LoVo (cell line): ENCODE measurements at regions not wholly inside any gene's neighbourhood (a gene's known extent, or its start where the extent isn't known, plus 50 kb on each side); places are given as distances from the start of the nearest gene placed in this dataset.
A peak's percentile ranks its signal among the peaks of the same experiment; 100 is the strongest.

Source experiments
- DNase-seq: peaks from one replicate; pipeline ENCODE4 v3.0.0-alpha.2; 2016; ENCODE audit warnings: low spot score

DNA sequence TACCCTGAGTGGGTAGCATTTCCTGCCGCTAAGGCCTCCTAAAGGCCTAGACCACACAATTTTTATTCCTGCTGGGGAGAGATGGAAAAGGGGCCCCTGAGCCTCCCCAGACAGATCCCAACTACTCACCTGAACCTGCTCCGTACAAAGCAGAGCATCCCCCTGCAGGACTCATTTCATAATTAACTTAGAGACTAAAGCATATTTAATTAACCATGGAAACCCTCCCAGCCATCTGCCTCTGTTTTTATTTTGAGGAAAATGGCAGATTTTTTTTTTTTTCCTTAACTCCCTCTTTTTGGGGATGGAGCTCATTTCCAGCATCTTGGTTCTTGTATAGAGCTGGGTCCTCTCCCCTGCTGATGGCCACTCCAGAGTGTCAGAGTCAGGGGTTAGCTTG is 96.5 kb upstream of the CRHR1 start:
- DNase-seq = no peak

DNA sequence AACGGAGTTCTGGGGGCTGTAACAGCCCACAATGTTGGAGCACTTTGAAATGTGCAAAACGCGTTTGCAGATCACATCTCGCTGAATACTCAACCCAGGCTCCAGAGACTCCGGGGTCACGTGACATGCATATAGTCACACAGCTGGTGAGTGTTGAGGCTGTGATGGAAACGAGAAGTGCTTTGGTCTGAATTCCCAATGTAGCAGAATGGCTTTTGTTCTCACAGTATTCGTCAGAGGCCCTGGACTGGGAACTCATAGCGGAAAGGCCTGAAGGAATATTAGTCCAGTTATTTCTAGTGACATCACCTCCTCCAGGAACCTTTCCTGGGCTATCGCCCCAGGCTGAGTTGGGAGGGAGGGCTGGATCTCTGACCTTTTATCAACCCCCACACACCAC is 95.8 kb upstream of the CRHR1 start:
- no peak for DNase-seq

DNA sequence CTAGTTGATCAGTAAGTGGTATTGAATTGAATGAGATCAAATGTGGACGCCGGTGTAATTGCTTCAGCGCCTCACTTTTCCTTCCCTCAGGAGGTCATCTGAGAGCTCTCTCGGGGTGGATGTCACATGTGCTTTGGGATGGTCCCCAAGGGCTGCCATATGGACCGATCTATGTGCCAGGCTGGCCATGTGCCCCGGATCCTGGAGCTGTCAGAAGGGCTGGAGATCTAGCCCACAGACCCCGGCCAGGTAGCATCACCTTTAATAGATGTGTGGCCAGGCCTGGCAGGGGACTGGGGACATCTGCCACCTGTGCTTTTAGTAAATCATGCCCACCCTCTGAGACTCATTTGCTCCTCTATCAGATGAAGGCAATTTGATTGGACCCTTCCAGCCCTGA is 95.3 kb upstream of the CRHR1 start:
- DNase-seq = no peak

- DNase-seq = no peak
Measured at GRCh38 chr17:45689451-45689850, 94.7 kb upstream of the CRHR1 start.

DNA sequence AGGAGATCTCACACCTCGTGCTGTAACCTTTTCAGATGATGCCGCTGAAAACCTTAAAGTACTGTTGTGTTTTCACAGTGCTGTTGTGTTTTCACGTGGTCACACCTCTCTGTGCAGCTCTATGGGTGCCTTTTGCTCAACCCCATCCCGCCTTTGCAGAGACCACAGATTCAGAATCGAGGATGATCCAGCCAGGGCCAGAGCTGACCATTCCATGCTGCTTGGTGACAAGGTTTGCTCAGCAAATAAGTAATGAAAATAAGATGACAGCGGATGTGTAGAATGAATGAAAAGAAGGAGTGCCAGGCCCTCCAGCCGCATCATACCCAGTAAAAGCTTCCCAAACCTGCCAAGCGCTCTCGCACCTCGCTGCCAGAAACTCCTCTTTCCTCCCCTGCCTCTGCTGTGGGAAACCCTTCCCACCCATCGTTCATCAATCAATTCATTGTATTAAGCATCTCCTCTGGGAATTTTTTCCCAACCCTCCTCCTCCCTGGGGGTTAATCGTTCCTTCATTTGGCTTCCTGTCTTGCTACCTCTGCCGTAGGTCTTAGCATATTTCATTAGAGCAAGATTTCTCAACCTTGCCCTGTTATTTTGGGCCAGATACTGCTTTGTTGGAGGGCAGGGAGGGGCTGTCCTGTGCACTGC is 93.4 kb upstream of the CRHR1 start:
- DNase-seq = no peak

- DNase-seq = no peak
Measured at GRCh38 chr17:45692661-45693060, 91.5 kb upstream of the CRHR1 start.

DNA sequence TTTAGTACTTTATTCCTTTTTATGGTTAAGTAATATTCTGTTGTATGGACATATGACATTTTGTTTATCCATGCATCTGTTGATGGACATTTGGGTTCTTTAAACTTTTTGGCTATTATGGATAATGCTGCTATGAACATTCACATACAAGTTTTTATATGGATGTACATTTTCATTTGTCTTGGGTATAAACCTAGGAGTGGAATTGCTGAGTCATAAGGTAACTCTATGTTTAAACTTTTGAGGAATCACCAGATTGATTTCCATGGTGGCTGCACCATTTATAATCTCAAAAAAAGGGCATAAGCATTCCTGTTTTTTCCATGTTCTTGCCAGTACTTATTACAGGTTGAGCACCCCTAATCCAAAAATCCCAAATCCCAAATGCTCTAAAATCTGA is 90.3 kb upstream of the CRHR1 start:
- no peak for DNase-seq

DNA sequence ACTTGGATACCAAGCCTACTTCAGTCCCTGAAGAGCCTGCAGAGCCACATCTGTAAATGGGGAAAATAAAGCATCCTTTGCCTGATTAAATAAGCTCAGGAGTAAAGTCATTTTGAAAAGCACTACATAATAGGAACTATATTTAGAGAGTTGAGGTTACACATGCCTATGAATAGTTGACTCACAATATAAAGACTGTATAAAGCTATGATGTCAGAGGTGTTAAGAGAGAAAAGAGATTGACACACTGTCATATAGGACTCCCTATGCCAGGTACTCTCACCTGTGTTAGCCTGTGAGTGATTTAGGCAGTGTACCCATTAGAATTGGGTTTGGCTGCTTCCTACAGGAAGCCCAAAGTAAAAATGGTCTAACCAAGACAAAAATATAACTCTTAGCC is 87.7 kb upstream of the CRHR1 start:
- DNase-seq = no peak

DNA sequence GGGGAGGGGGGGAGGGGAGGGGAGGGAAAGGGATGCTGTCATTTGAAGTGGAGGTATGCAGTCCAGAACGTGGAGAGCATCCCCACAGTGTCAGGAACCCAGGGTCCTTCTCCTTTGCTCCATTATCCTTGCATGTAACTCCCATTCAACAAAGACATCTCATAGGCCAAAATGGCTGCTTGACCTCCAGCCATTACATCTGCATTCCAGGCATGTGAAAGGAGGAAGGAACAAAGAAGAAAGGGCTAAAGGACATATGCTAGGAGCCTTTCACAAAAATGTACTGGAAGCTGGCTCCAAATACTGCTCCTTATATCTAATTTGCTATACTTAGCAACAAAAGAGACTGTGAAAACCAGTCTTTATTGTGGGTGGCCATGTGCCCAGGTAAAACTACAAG is 87.0 kb upstream of the CRHR1 start:
- no peak for DNase-seq

DNA sequence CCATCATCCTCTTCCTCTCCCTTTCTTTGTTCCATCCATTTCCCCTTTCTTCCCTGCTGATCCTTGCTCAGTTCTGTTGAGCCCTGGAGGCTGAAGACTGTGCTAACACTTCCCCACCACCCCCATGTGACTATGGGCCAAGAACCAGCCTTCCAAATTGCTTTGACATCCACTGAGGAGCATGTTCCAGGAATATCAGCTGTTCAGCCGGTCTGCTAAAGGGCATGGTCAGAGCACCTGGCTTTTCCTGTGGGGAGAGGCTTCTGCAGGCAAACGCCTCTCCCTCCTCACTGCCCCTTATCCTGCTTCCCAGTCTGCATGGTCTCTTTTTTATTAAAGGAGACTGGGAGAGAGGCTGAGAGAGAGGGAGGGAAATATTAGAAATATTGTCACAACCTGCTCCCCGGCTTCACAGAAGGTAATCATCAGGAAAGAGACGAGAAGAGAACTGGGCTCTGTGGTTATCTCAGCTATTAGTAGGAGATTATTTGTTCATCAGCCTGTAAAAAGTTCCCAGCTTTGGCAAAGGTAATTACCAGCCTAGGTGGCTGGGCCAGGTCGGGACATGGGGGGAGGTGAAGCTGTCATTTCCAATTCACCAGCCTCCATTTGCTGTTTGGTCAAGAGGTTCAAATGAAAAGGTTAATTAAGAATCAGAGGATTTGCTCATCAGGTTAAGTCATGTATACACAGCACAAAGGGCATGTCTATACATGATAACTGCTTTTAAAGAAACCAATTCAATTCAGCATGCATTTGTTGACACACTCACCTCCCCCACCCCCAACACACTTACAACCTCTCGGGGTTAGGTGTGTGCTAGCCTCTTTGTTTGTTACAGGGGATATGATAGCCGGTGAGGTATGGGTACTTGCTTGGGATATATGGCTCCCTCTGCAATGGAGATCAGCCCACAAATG is 83.7 kb upstream of the CRHR1 start:
- DNase-seq = no peak

DNA sequence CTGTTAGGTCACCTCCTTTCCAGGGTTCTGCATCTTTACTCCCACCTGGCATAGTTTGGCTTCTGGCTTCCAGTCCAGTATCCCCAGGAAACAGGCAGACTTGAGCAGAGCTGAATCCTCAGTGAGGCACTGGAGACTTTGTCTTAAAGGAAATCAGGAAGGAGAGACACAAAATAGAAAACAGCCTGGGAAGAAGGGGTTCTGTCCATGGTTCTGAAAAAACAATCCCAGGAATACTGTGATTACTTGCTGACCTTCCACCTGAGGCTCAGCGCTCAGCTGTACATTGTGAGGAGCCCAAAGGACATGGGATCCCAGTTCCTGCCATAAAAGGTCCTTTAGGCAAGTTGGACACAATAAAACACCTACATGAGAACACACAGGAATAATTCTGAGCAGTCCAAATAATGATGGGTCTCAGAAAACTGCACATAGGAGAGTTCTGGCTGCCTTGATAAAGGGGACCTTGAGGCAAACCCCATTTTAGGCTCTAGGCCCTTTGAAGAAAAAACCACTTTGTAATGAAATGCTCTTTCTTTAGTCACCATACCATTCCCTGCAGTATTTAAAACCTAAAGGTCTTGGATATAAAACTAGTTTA is 81.4 kb upstream of the CRHR1 start:
- peak; percentile 17 for DNase-seq

- DNase-seq = no peak
Measured at GRCh38 chr17:45703348-45703747, 80.8 kb upstream of the CRHR1 start.

DNA sequence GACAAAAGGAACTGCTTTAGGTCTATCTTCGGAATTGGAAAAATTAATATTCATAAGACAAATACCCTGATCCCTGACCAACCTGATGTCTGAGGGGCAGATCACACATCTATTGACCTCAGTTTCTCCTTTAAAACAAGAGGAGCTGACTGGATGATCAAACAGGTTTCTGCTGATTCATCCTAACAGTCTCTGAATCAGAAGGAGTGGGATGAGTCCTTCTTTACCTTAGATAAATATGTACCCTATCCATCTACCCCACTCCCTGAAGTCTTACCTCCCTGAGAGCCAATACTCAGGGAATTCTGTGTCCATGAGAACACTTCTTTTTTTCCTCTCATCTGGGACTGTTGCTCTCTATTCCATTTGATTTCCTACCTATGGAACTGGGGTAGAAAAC is 80.3 kb upstream of the CRHR1 start:
- no peak for DNase-seq

DNA sequence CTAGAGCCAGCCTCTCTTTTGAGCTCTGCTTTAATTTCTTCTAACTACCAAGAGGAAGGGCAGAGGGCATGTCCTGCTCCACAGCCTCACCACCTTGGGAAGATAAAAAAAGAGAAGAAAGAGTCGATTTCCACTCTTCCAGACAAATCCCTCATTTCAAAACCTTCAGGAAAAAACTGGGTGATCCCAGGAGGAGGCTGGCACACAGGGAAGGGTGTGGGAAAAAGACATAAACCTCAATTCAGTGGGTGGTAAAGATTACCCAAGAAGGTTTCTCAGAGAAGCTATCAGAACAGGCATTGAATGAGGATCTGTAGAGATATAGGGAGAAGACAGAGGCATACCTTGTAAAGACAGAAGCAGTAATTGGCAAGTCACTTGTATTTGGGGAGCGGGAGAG is 79.9 kb upstream of the CRHR1 start:
- DNase-seq = no peak

DNA sequence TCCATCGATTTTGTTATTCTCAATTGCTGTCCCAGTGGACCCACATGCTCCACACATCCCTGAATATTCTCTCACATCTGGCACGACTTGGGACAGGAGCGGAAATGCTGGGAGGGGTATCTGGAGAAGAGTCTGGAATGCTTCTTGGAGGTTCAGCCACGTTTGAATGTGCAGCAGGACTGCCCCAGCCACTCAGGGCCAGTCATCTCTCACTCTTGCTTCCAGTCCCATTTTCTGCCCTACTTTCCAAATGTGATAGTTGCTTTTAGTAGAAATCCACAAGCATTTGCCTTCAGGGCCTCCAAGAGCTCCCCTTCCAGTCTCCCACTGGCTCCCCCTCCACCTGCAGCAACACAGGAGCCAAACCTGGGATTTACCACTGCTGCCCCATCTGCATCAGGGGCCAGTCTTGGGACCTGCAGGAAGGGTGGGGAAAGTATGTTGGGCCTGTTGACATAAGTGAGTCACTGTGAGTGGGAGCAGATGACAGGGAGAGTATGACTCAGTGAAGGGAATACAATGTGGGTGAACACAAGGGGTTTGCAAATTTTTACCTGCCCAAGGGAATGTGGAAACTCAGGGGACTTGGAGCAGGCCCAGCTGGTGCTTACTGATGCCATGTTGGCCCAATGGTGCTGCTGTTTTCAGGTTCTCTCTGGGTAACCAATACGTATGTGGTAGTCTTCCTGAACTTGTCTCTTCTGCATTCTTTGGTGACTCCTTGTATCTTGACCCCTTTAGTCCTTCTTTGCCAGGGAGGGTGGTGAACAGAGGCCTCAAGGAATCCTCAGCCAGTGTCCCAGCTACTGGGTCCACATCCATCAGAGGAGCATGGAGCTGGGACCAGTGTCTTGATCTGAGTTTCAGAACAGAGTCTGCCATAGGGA is 78.8 kb upstream of the CRHR1 start:
- peak; percentile 71 for DNase-seq

GRCh38 chr17:45706033-45706432 is 78.1 kb upstream of the CRHR1 start:
- no peak for DNase-seq

GRCh38 chr17:45708707-45709290 is 75.3 kb upstream of the CRHR1 start:
- no peak for DNase-seq

DNA sequence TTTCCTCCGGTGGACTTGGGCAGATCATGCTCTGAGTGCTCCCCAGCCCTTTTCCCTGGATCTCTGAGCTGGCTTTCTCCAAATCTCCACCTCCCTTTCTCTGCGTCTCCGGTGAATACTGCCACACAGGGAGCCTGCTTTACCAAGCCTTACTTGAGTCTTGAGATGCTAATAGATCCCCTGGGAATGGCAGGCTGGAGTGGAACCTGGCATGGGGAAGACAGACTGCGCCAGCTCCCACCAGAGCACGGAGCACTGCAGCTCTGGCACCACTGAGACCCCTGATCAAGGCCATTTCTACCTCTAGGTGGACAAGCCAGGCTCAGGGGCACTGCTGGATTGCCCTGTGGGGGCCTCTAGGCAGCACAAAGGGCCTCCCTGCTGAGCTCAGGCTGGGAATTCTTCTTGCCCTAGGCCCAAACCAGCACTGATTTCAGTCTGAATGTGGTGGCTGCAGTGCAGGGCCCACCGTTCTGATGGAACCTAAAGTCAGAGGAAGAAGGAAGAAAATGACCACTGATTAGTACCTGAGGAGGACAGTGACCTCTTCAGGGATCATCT is 74.3 kb upstream of the CRHR1 start:
- no peak for DNase-seq

GRCh38 chr17:45715787-45716186 is 68.3 kb upstream of the CRHR1 start:
- DNase-seq = no peak

- DNase-seq = no peak
Measured at GRCh38 chr17:45718791-45719190, 65.3 kb upstream of the CRHR1 start.

- DNase-seq = peak; percentile 6
Measured at GRCh38 chr17:45719335-45720071, 64.6 kb upstream of the CRHR1 start.
